ENCODE measurements at regions not wholly inside any gene's neighbourhood (a gene's known extent, or its start where the extent isn't known, plus 50 kb on each side); places are given as distances from the start of the nearest gene placed in this dataset.

- TF ChIP-seq CHD7 (IDR thresholded peaks at IDR 0.05; ENCODE audit: insufficient replicate concordance, low read length), result no peak
- no peak for TF ChIP-seq TCF12 (IDR thresholded peaks at IDR 0.05; ENCODE audit: low read depth, low read length)
- no peak for TF ChIP-seq EZH2 (IDR thresholded peaks at IDR 0.05; ENCODE audit: low read depth, low read length, severe bottlenecking)
- no peak for TF ChIP-seq EGR1 (IDR thresholded peaks at IDR 0.05; ENCODE audit: borderline replicate concordance, low read depth, low read length)
- TF ChIP-seq ATF2 (IDR thresholded peaks at IDR 0.05; ENCODE audit: low read length), result no peak
- TF ChIP-seq BRCA1 (IDR thresholded peaks at IDR 0.05; ENCODE audit: low read depth, low read length), result no peak
- no peak for TF ChIP-seq EP300 (IDR thresholded peaks at IDR 0.05; ENCODE audit: borderline replicate concordance in 1 of 2, low read depth in 2 of 2, low read length in 2 of 2)
- no peak for TF ChIP-seq SP1 (IDR thresholded peaks at IDR 0.05; ENCODE audit: low read depth, low read length)
- no peak for TF ChIP-seq CBX8 (IDR thresholded peaks at IDR 0.05; ENCODE audit: borderline replicate concordance, low read depth, low read length)
- TF ChIP-seq CTCF (IDR thresholded peaks at IDR 0.05; ENCODE audit: control extremely low read depth in 1 of 3, insufficient read depth in 1 of 3, low read depth in 1 of 3, low read length in 3 of 3), result no peak
- TF ChIP-seq SIN3A (conservative IDR thresholded peaks at IDR 0.05 in 1 of 2, IDR thresholded peaks at IDR 0.05 in 1 of 2; ENCODE audit: low read depth in 1 of 2, low read length in 2 of 2), result no peak
- TF ChIP-seq TAF1 (IDR thresholded peaks at IDR 0.05; ENCODE audit: low read depth, low read length), result no peak
- no peak for TF ChIP-seq CEBPB (IDR thresholded peaks at IDR 0.05; ENCODE audit: low read depth, low read length)
- TF ChIP-seq HDAC6 (IDR thresholded peaks at IDR 0.05; ENCODE audit: low read depth, low read length), result no peak
Measured at GRCh38 chr1:70764747-70765146, 282.9 kb downstream of the PTGER3 start.
